Neural cell (in vitro differentiated cells): ENCODE measurements at regions not wholly inside any gene's neighbourhood (a gene's known extent, or its start where the extent isn't known, plus 50 kb on each side); places are given as distances from the start of the nearest gene placed in this dataset.

Source experiments
- CTCF ChIP-seq: fragments of 450-650 bp; IDR thresholded peaks from 2 replicates; pipeline ENCODE4 v1.5.1; 2014; ENCODE audit warnings: antibody characterized with exemption, mild to moderate bottlenecking, moderate library complexity; ENCODE audit not compliant: poor library complexity, severe bottlenecking
- TAF1 ChIP-seq: IDR thresholded peaks from 2 replicates; pipeline ENCODE4 v1.6.1; 2012; ENCODE audit warnings: low read depth

GRCh38 chr10:78599122-78599853 is 469.5 kb upstream of the ZMIZ1 start:
- TF ChIP-seq CTCF: no peak
- no peak for TF ChIP-seq TAF1
